ENCODE measurements at regions not wholly inside any gene's neighbourhood (a gene's known extent, or its start where the extent isn't known, plus 50 kb on each side); places are given as distances from the start of the nearest gene placed in this dataset.

DNA sequence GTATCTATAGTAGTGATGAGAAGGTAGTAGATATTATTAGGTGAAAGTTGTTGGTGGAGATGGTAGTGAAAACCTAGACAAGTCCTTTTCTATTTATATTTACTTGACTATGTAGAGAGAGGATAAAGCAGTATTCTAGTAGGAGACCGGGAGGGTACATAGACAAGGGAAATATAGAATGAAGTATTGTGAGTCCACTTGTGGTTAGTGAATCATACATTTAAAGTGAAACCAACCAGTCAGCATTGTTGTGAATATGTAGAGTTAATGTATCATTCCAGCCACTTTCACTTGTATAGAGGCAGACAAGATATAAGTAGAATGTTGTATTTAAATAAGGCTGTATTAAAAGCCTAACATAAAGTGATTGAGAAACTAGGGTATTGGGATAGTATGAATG lies 1711.3 kb upstream of the ACO1 start:
- Histone ChIP-seq H4K20me1 (replicated peaks; ENCODE audit: control insufficient read depth, extremely low read depth, insufficient read depth, low read length) (no peaks in the 10 kb centered on the region), H3K79me2 (ENCODE audit: control insufficient read depth, insufficient read depth, low read length) (no peaks in the 10 kb centered on the region), H3K9me3 (replicated peaks; ENCODE audit: control insufficient read depth, insufficient read depth, low read length) (peaks cover 7% of the 10 kb centered on the region), H3K4me2 (ENCODE audit: insufficient read depth, low read length) (no peak overlapping the region), H2AFZ (ENCODE audit: low read depth, low read length) (no peak overlapping the region), H3K9ac (replicated peaks; ENCODE audit: extremely low read depth, insufficient read depth, low read length) (no peak overlapping the region), H3K9me1 (replicated peaks; ENCODE audit: control insufficient read depth, extremely low read depth, insufficient read depth, low read length) (no peaks in the 10 kb centered on the region), H3K4me1 (ENCODE audit: control insufficient read depth, extremely low read depth, insufficient read depth, low read length) (no peaks in the 10 kb centered on the region), H3K36me3 (ENCODE audit: control insufficient read depth in 2 of 2, extremely low read depth in 1 of 2, insufficient read depth in 2 of 2, low read length in 2 of 2) (no peaks in the 10 kb centered on the region), H3K27me3 (ENCODE audit: control insufficient read depth in 2 of 2, insufficient read depth in 2 of 2, low read length in 2 of 2) (no peaks in the 10 kb centered on the region), H3K27ac (ENCODE audit: insufficient read depth, low read depth, low read length) (no peak overlapping the region), H3K4me3 (replicated peaks in 1 of 3; ENCODE audit: insufficient read depth in 1 of 3, low read depth in 1 of 3, low read length in 3 of 3) (no peak overlapping the region)
- DNase-seq (ENCODE audit: low read depth, low spot score), result no peak
- dilution Hi-C loops (cut with MboI; ENCODE audit: extremely low pct_ligation_motif_present, low sequenced_read_pairs), result no loop called here
- ChIA-PET CTCF (no interaction called here), POLR2A (no interaction called here)
- no TSS peak for BruUV-seq (replicated peaks)
- no peak for FAIRE-seq
- TF ChIP-seq JUN (IDR thresholded peaks at IDR 0.05; ENCODE audit: borderline replicate concordance, insufficient read depth, insufficient read length, low read depth) (no peak), POLR2A (IDR thresholded peaks at IDR 0.05; ENCODE audit: low read depth, low read length) (no peak), MYC (IDR thresholded peaks at IDR 0.05; ENCODE audit: low read depth, low read length) (no peak), GATA2 (IDR thresholded peaks at IDR 0.05; ENCODE audit: insufficient read depth, insufficient read length, low read depth, low read length) (no peak), FOS (IDR thresholded peaks at IDR 0.05; ENCODE audit: borderline replicate concordance, insufficient read depth, low read length) (no peak), POLR2AphosphoS5 (IDR thresholded peaks at IDR 0.05; ENCODE audit: insufficient read depth, low read depth, low read length) (no peak), EZH2 (IDR thresholded peaks at IDR 0.05; ENCODE audit: borderline replicate concordance, low read depth, low read length, severe bottlenecking) (no peak)
- TF ChIP-seq, protein P1, sequence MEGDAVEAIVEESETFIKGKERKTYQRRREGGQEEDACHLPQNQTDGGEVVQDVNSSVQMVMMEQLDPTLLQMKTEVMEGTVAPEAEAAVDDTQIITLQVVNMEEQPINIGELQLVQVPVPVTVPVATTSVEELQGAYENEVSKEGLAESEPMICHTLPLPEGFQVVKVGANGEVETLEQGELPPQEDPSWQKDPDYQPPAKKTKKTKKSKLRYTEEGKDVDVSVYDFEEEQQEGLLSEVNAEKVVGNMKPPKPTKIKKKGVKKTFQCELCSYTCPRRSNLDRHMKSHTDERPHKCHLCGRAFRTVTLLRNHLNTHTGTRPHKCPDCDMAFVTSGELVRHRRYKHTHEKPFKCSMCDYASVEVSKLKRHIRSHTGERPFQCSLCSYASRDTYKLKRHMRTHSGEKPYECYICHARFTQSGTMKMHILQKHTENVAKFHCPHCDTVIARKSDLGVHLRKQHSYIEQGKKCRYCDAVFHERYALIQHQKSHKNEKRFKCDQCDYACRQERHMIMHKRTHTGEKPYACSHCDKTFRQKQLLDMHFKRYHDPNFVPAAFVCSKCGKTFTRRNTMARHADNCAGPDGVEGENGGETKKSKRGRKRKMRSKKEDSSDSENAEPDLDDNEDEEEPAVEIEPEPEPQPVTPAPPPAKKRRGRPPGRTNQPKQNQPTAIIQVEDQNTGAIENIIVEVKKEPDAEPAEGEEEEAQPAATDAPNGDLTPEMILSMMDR (IDR thresholded peaks at IDR 0.05; ENCODE audit: extremely low read depth in 1 of 2, insufficient read depth in 1 of 2, low read depth in 1 of 2, low read length in 2 of 2), result no peak
- TF ChIP-seq, protein P2, sequence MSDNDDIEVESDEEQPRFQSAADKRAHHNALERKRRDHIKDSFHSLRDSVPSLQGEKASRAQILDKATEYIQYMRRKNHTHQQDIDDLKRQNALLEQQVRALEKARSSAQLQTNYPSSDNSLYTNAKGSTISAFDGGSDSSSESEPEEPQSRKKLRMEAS (IDR thresholded peaks at IDR 0.05; ENCODE audit: insufficient read depth, insufficient read length), result no peak
- intact Hi-C loops (cut with micrococcal nuclease), result no loop called here
